PFSK-1 (cell line): ENCODE measurements at regions not wholly inside any gene's neighbourhood (a gene's known extent, or its start where the extent isn't known, plus 50 kb on each side); places are given as distances from the start of the nearest gene placed in this dataset.

Experiments
- FOXP2 ChIP-seq: optimal IDR thresholded peaks from 2 replicates; pipeline ENCODE3; 2011; ENCODE audit warnings: borderline replicate concordance, control low read depth, inconsistent platforms; ENCODE audit not compliant: insufficient read depth; ENCODE audit errors: extremely low read length, extremely low read depth
- POLR2AphosphoS5 ChIP-seq: IDR thresholded peaks from 2 replicates; pipeline ENCODE4 v1.6.1; 2012; ENCODE audit warnings: low read depth, mild to moderate bottlenecking, control low read depth, low read length, moderate library complexity
- REST ChIP-seq, 2 experiments: IDR thresholded peaks; 2 replicates each; pipeline versions ENCODE4 v1.6.1 to v1.8.0; 2011 to 2012; ENCODE audit warnings: low read depth in 2 of 2, low read length in 2 of 2, control low read depth in 1 of 2, inconsistent platforms in 1 of 2, mild to moderate bottlenecking in 1 of 2, moderate library complexity in 1 of 2; ENCODE audit not compliant: insufficient read depth in 1 of 2
- SIN3A ChIP-seq: IDR thresholded peaks from 2 replicates; pipeline ENCODE4 v1.6.1; 2012; ENCODE audit warnings: mild to moderate bottlenecking, low read length, moderate library complexity, borderline replicate concordance; ENCODE audit not compliant: insufficient read depth
- TAF1 ChIP-seq: IDR thresholded peaks from 2 replicates; pipeline ENCODE4 v1.6.1; 2012; ENCODE audit warnings: low read length, control low read depth, borderline replicate concordance; ENCODE audit not compliant: insufficient read depth

- TF ChIP-seq POLR2AphosphoS5 (no peak), SIN3A (no peak), FOXP2 (no peak), TAF1 (no peak), REST (IDR thresholded peaks at IDR 0.05; ENCODE audit: insufficient read depth in 1 of 2, low read depth in 2 of 2, low read length in 2 of 2) (no peak)
These were observed 143.5 kb upstream of the TPM1 start for GRCh38 chr15:62899090-62899493.

DNA sequence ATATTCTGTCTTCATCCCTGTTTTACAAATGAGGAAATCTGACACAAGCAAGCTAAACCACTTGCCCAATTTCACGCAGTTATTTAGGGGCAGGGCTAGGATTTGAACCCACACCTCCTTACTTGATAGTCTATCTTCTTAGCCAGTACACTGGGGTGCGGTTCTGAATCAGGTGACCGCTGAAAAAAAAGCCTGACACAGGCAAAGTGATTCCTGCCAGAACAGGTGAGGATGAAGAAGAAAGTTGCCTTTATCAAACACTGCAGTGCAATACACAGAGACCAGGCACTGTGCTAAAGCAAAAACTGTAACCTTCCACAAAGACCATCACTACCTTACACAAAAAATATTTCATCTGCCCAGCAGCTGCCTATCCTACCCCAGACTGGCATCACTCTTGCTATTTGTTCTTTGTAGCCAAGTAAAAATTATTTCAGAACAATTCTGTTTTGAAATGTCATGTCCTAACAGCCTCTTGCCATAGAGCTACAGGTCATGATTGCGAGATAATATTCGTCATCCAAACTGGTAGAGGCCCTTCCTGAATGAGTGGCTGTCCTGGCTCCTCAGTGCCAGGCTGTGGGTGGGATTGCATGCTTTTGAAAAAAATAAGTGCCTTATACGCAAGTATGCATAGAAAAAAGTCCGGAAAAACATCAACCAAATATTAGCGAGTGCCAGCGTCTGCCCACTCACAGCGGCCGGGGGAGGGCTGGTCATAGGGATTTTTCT is 142.3 kb upstream of the TPM1 start:
- TF ChIP-seq TAF1 (no peak), REST (IDR thresholded peaks at IDR 0.05; ENCODE audit: insufficient read depth in 1 of 2, low read depth in 2 of 2, low read length in 2 of 2) (no peak), FOXP2 (no peak), POLR2AphosphoS5 (no peak), SIN3A (no peak)

DNA sequence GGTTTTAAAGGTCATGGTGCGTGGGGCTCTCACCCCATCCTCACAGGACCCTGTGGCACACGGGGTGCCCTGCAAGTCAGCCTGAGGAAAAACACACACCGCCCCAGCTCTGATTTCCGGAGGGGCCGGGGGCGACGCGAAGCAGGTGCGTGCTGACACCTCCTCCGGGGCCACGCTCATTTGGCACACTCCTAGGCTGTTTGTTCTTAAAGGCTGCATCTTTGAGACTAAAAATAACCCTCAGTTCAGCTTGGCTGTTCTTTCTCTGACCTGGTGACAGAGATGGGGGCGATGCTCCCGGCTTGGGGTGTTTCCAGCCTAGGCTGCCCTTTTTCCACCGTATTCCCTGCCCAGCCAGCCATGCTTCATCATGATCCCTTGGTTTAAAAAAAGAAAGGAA is 141.5 kb upstream of the TPM1 start:
- TF ChIP-seq TAF1, result no peak
- no peak for TF ChIP-seq REST (IDR thresholded peaks at IDR 0.05; ENCODE audit: insufficient read depth in 1 of 2, low read depth in 2 of 2, low read length in 2 of 2)

- TF ChIP-seq TAF1 (no peak), FOXP2 (no peak)
These were observed 140.5 kb upstream of the TPM1 start for GRCh38 chr15:62901909-62902546.

GRCh38 chr15:62902821-62903220 is 139.7 kb upstream of the TPM1 start:
- no peak for TF ChIP-seq POLR2AphosphoS5
- no peak for TF ChIP-seq FOXP2
- no peak for TF ChIP-seq REST (IDR thresholded peaks at IDR 0.05; ENCODE audit: insufficient read depth in 1 of 2, low read depth in 2 of 2, low read length in 2 of 2)
- TF ChIP-seq TAF1, result no peak
- no peak for TF ChIP-seq SIN3A

GRCh38 chr15:62903437-62903836 is 139.1 kb upstream of the TPM1 start:
- TF ChIP-seq FOXP2 (no peak), SIN3A (no peak), POLR2AphosphoS5 (no peak), REST (IDR thresholded peaks at IDR 0.05; ENCODE audit: insufficient read depth in 1 of 2, low read depth in 2 of 2, low read length in 2 of 2) (no peak), TAF1 (no peak)
